ENCODE measurements at regions not wholly inside any gene's neighbourhood (a gene's known extent, or its start where the extent isn't known, plus 50 kb on each side); places are given as distances from the start of the nearest gene placed in this dataset.
"Not testable (repeated sequence)": the region's sequence is repeated elsewhere in the genome, so short reads cannot be mapped to it uniquely, and the experiment has no call there.

DNA sequence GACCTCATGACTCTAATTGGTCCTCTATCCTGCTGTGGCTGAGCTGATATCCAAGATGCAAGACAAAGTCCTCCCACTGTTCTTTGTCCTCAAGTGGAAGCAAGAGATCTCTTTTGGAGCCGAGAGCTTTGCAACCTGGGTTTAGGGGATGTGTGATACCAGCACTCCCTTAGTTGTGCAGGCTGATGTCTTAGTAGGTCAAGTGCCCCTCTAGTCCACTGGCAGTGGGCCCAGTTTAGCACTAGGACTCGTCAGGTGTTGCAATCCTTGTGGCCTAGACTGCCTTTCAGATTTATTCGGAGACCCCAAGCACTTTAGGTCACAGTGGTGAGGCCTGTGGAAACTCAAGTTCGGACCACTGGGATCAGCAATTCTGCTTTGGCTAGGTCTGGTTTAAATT lies 64.0 kb downstream of the GPRASP3 start:
- DNase-seq: no peak

DNA sequence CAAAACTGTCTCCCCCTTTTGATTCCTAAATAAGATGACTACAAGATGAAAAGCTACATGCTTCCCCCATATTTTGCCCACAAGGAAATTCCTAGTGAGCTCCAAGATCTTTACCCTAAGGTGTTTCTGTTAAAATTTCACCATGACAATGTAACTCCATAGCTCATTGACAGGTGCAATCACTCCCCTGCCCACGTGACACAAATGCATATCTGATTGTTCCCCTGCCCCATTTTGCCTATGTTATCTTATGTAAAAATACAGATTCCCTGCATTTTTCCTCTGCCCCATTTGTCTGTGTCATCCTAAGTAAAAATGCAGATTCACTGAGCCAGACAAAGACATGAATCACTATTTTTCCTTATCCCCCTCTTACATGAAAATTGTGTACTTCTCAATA lies 66.7 kb downstream of the GPRASP3 start:
- no peak for DNase-seq

DNA sequence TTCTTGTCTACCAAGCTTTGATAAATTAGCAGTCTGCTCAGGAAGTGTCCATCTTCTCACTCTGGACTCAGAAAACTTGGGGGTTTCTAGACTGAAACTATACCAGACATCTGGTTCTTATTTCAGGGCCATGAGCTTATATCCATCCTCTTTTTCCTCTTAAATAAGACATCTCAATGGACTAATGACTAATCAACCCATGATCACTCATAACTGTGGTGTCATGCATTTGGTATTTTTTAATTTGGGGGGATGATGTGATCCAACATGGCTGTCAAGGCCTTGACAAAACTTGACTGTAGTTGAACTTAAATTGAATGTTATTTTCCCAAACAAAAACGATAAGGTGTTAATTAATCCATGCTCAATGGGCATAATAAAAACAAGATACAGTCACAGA lies 87.8 kb downstream of the GPRASP3 start:
- no peak for DNase-seq

DNA sequence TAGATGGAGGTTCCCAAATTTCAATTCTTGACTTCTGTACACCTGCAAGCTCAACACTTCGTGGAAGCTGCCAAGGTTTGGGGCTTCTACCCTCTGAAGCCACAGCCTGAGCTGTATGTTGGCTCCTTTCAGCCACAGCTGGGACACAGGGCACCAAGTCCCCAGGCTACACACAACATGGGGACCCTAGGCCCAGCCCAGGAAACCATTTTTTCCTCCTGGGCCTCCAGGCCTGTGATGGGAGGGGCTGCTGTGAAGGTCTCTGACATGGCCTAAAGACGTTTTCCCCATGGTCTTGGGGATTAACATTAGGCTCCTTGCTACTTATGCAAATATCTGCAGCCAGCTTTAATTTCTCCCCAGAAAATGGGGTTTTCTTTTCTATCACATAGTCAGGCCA lies 97.7 kb downstream of the GPRASP3 start:
- not testable (repeated sequence) for DNase-seq

DNA sequence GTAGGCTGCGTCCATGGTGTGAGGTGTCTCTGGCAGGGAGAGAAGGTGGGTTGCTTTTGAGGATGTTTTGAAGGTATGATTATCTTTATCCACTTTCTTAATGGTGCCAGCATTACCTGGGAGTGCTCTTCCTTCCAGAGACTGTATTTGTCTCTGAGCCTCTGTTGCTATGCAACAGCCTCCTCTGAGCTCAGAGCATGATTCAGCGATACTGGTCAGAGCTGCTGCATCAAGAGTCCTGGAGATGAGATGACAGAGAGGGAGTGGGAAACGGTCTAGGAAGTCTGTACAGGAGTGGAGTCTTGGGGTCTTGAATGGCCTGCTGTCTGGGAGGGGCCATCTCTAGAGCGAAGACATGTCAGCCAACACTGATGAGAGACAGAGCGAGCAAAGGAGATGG lies 104.4 kb upstream of the RAB40AL start:
- no peak for DNase-seq

DNA sequence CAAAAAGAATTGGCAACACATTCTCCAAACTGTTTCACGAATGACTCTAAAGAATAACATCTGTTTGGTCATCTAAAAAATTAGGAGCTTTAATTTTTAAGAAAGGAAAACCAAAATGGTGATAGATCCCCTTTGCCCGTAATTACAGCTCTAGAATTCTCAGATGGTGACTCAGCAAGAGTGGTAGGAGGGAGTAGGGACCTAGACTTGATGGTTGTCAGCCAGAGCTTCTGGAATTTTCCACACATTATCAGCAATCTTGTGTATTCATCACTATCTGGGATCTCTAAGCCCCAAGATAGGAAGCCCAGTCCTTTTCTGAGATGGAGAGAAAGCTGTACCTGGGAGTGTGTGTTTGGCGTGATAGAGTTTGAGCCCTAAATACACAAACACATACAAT lies 103.9 kb upstream of the RAB40AL start:
- DNase-seq: no peak

DNA sequence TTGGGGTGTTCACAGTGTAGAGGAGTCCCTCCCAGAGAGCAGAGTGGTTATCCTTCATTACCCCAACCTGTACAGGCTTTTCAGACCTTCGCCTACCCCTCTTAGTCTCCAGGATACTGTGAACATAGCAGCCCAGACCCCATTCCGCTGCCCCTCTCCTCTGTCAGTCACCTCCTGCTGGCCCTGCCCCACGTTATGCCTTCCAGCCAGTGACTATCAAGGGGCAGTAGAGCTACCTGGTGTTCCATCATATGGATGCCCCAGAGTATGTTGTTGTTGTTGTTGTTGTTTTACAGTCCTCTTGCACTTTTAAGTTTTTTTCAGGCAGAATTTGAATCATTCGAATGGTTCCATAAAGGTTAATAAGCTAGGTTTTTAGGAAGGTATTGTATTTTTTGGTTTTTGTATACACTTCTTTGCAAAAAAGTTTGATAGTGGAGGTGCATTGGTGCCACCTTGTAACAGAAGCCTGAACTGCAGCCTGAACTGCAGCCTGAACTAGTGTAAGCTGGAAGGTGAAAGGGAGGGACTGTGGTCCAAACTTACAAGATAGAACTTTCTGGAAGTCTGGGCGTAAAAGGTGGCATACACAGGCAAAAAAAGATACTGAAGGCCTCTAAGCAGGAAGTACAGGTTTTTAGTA lies 101.4 kb upstream of the RAB40AL start:
- no peak for DNase-seq

DNA sequence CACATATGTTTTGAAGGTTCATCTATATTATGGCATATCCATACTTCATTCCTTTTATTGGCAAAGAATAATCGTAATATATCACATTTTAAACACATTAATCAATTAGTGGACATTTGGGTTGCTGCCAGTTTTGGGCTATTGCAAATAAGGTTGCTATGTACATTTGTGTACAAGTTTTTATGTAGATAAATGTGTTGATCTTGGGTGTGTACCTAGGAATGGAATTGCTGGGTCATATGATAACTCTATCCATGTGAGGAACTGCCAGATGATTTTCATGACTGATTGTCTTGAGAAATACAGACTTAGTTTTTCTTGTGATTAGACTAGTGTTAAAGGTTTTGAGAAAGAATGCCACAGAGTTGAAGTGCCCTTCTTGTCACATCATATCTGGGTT lies 99.2 kb upstream of the RAB40AL start:
- DNase-seq: no peak

DNA sequence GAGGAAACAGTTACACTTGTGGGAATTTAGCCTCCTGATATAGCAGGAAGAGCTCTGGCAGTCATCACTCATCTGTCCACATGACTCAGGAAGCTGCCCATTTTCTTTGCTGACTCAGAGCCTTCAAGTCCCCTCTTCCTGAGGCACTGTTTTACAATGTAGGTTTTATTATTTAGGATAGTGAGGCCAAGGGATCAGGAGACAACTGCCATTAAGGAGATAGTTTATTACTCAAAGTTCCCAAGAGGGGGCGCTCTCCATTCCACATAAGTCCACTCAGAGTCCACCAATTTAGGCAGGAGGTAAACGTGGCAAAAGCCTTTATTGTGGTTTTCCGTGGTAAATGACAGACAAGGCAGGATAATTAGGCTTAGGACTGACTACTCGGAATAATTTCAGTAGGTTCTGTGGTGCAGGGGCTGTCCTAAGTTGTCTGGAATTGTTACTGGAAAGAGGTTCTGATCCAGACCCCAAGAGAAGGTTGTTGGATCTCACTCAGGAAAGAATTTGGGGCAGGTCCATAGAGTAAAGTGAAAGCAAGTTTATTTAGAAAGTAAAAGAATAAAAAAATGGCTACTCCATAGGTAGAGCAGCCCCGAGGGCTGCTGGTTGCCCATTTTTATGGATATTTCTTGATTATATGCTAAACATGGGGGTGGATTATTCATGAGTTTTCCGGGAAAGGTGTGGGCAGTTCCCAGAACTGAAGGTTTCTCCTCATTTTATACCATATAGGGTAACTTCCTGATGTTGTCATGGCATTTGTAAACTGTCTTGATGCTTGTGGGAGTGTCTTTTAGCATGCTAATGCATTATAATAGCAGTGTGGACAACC lies 96.0 kb upstream of the RAB40AL start:
- DNase-seq: no peak

DNA sequence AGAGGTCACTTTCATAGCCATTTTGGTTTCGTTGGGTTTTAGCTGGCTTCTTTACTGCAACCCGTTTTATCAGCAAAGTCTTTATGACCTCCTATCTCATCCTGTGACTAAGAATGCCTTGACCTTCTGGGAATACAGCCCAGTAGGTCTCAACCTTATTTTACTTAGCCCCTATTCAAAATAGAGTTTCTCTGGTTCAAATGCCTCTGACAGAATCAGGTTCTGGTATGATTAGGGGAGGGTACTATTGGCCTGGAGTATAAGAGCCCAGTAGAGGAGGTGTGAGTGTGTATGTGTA lies 95.4 kb upstream of the RAB40AL start:
- no peak for DNase-seq

DNA sequence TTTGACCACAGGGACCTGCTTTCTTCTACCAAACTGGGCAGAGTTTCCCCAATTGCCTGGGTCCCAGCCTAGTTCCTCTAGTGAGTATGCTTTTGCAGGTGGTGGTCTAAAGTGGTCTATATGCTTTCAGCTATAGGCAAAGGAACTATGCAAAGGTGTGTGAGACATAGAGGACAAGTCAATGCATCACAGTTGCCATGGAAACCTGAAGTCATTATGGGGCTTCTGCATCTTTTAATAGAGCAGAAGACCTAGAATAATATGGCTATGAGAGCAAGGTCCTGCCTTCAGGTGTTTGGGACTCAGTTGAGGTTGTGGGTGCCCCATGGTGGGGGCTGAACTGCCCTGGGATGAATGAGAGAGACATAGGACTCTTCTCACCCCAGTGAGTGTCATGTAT lies 92.1 kb upstream of the RAB40AL start:
- DNase-seq: no peak

DNA sequence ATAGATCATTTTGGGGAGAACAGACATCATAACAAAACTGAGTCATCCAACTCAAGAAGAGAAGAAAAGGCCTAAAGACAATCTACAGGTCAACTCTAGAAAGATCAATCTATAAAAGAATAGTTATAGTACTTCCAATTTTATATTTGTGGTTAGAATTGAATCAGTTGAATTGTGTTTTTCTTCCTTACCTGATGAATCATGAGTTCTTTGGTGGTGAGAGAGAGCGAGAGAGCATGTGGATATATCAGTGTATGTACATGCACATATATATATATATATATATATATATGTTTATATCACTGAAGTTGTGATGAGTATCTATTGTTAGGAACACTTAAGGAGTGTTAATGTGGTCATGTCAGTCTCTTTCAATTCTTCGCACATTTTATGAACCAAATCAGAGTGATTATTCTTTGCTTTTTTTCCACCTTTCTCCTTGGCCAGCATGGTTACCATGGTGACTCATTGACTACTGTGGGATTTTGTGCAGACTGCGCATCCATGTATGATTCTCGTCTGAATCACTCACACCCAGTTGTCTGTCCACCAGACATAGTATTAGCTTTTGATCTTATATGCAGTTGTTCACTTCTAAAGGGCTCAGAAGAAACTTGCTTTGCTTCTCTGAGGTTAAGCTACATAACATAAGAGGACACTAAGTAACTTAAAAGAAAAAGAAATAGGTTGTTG lies 90.4 kb upstream of the RAB40AL start:
- no peak for DNase-seq

DNA sequence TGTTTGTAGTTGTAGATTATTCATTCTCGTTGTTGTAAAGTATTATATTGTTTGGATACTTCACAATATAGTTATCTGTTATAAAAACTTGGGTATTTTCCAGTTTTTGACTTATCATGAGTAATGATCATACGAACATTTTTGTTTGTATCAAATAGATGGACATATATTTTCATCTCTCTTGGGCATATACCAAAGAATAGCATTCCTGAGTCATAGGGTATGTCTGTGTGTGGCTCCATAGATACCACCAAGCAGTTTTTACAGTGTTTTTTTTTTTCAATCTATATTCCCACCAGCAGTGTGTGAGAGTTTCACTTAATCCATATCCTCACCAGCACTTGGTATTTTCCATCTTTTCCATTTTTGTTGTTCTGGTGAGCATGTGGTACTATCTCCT lies 89.7 kb upstream of the RAB40AL start:
- no peak for DNase-seq

DNA sequence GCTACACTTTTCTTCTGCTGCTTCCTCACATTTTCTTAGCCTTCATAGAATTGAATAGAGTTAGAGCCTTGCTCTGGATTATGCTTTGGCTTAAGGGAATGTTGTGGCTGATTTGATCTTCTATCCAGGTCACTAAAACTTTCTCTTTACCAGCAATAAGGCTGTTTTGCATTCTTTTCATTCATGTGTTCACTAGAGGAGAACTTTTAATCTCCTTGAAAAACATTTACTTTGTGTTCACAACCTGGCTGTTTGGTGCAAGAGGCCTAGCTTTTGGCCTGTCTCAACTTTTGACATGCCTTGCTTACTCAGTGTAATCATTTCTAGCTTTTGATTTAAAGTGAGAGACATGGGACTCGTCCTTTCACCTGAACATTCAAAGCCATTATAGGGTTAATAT lies 87.7 kb upstream of the RAB40AL start:
- no peak for DNase-seq

DNA sequence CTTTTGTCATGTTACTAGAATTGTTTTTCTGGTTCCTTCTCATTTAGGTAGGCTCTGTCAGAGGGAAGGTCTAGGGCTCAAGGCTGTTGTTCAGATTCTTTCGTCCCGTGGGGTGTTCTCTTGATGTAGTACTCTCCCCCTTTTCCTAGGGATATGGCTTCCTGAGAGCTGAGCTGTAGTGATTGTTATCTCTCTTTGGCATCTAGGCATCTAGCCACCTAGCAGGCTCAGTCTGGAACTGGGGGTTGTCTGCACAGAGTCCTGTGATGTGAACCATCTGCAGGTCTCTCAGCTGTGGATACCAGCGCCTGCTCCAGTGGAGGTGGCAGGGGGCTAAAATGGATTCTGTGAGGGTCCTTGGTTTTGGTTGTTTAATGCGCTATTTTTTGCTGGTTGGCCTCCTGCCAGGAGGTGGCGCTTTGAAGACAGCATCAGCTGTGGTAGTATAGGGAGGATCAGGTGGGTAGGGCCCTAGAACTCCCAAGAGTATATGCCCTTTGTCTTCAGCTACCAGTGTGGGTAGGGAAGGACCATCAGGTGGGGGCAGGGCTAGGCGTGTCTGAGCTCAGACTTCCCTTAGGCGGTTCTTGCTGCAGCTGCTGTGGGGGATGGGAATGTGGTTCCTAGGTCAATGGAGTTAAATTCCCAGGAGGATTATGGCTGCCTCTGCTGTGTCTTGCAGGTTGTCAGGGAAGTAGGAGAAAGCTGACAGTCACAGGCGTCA lies 78.1 kb upstream of the RAB40AL start:
- DNase-seq: not testable (repeated sequence)

DNA sequence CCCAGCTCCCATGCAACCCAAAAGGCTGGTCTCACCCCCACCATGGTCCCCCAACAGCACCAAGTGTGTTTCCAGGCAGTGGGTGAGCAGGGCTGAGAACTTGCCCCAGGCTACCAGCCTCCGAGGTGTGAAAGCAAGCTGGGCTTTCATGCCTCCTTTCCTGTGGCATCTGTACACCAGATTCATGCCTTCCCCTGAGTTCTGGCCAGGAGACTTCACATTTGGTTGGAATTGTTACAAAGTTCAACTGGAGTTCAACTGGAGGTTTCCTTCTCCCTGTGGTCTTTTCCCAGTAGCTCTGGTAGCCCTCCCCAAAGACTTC lies 77.6 kb upstream of the RAB40AL start:
- no peak for DNase-seq

DNA sequence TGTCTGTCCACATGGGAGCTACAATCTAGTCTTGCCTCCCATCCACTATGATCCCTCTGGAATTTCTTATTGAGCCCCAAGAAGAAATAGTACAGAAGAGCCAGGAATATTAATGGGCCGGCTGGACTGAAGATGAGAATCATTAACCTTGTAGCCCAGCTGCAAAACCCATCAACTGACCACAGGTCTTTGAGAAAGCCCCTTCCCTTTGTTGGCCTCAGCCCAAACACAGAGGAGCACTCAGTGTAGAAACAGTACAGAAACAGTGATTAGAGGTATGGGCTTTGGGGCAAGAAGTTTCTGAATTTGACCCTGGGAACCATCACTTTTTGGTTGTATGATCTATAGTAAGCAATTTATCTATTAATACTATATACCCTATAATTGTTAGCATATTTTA lies 76.8 kb upstream of the RAB40AL start:
- DNase-seq: no peak

DNA sequence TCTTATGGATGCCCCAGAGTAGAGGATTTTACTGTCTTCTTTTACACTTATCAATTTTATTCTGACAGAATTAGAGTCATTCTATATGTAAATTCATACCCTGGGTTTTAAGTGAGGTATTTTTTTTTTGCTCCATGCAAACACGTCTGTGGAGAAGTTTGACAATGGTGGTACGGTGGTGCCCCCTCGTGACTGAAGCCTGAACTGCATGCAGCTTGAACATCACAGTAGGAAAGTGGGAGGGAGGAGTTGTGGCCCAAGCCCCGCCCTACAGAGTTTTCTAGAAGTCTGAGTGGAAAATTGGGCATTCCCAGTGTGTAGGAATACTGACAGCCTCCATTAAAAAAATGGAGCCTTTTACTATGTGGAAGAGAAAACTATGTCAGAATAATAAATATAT lies 73.3 kb upstream of the RAB40AL start:
- DNase-seq: peak; percentile 76

DNA sequence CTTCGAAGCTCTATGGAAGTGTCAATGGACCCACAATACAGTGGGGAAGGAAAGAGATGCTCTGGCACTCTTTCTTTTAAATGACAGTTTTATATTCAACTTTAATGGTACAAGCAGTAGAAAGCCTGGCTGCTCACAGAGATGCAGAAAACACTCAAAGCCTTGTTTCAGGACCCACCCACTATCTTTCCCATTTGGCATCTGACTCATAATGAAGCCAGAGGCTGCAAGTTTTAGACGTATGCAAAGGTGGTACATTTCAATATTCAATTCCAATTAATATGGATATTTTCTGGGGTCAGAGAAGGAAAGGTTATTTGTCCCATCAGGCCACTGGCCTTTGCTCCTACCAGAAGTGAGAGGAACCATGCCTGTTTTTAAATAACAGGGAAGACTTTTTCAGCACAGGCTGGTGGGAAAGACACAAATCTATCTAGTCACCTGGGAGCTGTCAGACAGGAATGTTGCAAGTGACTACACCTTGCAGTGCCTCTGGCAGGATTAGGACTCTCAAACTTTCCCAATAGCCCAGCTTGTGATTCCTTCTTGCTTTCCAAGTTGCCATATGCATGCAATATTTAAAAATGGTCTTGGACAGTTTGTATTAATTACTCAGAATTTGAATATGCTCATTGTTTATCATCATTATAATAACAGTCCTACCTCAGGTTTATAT lies 70.0 kb upstream of the RAB40AL start:
- no peak for DNase-seq

DNA sequence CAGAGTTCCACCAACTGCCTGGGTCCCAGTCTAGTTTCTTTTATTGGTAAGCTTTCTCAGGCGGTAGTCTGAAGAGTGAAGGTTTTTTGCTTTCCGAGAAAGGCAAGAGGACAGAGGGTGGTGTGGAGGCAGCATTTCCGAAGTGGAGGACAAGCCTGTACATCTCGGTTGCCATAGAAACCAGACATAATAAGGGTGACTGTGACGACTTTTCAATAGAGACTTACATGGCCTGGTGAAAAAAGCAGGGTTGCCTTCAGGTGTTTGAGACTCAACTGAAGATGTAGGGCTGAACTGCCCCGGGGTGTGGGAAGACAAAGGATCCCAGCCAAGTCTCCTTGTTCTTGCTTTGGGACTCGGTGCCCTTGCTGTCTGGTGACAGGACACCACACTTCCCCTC lies 53.6 kb upstream of the RAB40AL start:
- DNase-seq: no peak
